ENCODE measurements at regions not wholly inside any gene's neighbourhood (a gene's known extent, or its start where the extent isn't known, plus 50 kb on each side); places are given as distances from the start of the nearest gene placed in this dataset.

GRCh38 chr5:2453781-2454180, 297.7 kb downstream of the IRX2 start:
- Histone ChIP-seq H3K4me3 (ENCODE audit: low read depth, low read length) (no peak overlapping the region), H3K36me3 (ENCODE audit: control insufficient read depth, insufficient read depth, low read length) (no peaks in the 10 kb centered on the region), H3K27me3 (ENCODE audit: control insufficient read depth, insufficient read depth, low read length) (no peaks in the 10 kb centered on the region)
- TF ChIP-seq CTCF (IDR thresholded peaks at IDR 0.05; ENCODE audit: insufficient read depth, low read length, severe bottlenecking) = no peak
- FAIRE-seq (no peak), DNase-seq (ENCODE audit: low read depth) (no peak)

DNA sequence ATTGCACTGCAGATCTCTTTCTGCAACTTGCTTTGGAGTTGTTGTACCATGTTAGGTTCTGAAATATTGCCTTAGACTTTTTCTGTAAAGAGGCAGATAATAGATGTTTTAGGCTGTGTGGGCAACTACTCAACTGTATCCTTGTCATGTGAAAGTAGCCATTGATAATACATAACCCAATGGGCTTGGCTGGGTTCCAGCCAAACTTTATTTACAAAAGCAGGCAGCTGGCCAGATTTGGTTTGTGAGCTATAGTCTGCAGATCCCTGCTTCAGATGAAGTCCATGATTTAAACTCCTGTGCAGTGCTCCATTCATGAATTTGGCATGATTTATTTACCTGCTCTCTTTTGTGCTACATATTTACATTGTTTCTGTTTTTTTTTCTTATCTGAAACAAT, 300.4 kb downstream of the IRX2 start:
- no peak for TF ChIP-seq CTCF (IDR thresholded peaks at IDR 0.05; ENCODE audit: insufficient read depth, low read length, severe bottlenecking)
- no peaks in the 10 kb centered on the region for H3K36me3 ChIP-seq (ENCODE audit: control insufficient read depth, insufficient read depth, low read length)
- no peak overlapping the region for H3K4me3 ChIP-seq (ENCODE audit: low read depth, low read length)
- DNase-seq (ENCODE audit: low read depth) = no peak
- no peaks in the 10 kb centered on the region for H3K27me3 ChIP-seq (ENCODE audit: control insufficient read depth, insufficient read depth, low read length)
- no peak for FAIRE-seq

DNA sequence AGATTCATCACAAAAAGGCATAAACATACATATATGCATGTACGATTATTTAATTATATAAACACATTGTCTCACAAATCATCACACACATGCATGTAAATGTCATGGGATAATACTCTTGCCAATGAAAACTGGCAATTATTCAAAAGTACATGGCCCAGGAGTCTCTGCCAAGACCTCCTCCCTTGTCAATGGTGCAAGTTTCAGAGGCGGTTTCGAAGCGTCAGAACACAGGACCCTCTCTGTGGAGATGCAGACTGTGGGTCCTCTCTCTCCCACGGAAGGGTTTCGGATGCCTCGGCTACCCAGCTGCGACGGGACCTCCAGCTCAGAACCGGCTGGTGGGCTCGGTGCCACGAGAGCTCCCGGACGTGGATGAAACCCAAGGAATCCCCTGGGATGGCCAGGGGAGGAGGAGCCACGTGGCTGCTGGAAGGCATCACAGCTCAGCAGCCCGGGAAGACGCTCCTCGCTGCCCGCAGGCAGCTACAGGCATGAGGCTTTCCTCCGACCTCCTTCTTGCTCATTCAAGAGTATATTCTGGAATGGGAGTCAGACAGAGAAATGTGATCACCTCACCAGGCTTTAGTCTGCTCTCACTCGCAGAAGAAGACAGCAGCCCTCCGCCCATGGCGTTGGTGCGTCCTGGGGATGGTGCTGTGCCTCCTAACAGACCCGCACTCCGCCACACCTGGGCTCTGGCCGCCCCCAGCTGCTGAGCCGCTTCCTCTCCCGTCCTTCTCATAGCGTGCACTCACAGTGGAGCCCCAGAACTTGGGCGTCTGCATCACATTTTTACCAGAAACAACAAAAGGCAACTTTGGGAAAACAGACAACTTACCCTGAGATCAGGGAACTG, 308.8 kb downstream of the IRX2 start:
- Histone ChIP-seq H3K27me3 (ENCODE audit: control insufficient read depth, insufficient read depth, low read length) (no peaks in the 10 kb centered on the region), H3K36me3 (ENCODE audit: control insufficient read depth, insufficient read depth, low read length) (no peaks in the 10 kb centered on the region), H3K4me3 (ENCODE audit: low read depth, low read length) (no peak overlapping the region)
- TF ChIP-seq CTCF (IDR thresholded peaks at IDR 0.05; ENCODE audit: insufficient read depth, low read length, severe bottlenecking) = no peak
- no peak for FAIRE-seq
- no peak for DNase-seq (ENCODE audit: low read depth)

GRCh38 chr5:2441495-2442180, 309.8 kb downstream of the IRX2 start:
- TF ChIP-seq CTCF (IDR thresholded peaks at IDR 0.05; ENCODE audit: insufficient read depth, low read length, severe bottlenecking) = no peak
- Histone ChIP-seq H3K36me3 (ENCODE audit: control insufficient read depth, insufficient read depth, low read length) (no peaks in the 10 kb centered on the region), H3K27me3 (ENCODE audit: control insufficient read depth, insufficient read depth, low read length) (no peaks in the 10 kb centered on the region), H3K4me3 (ENCODE audit: low read depth, low read length) (no peak overlapping the region)
- FAIRE-seq (no peak), DNase-seq (ENCODE audit: low read depth) (no peak)

DNA sequence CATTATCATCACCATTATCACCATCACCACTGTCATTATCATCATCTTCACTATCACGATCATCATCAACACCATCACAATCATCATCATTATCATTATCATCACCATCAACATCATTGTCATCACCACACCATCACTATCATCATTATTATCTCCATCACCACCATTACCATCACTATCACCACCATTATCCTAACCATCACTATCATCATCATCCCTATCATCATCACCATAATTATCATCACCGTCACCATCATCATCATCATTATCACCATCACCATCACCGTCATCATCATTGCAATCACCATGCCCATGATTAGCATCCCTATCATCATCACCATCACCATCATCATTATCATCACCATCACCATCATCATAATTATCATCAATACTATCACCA, 311.9 kb downstream of the IRX2 start:
- Histone ChIP-seq H3K4me3 (ENCODE audit: low read depth, low read length) (no peak overlapping the region), H3K36me3 (ENCODE audit: control insufficient read depth, insufficient read depth, low read length) (no peaks in the 10 kb centered on the region), H3K27me3 (ENCODE audit: control insufficient read depth, insufficient read depth, low read length) (no peaks in the 10 kb centered on the region)
- TF ChIP-seq CTCF (IDR thresholded peaks at IDR 0.05; ENCODE audit: insufficient read depth, low read length, severe bottlenecking) = no peak
- FAIRE-seq = no peak
- DNase-seq (ENCODE audit: low read depth) = no peak
